Lower lobe of right lung (tissue), 2 donors: ENCODE measurements at regions not wholly inside any gene's neighbourhood (a gene's known extent, or its start where the extent isn't known, plus 50 kb on each side); places are given as distances from the start of the nearest gene placed in this dataset.

Source experiments
- ATAC-seq, 2 donors: fragments of 200-7000 bp; cut with Tn5 transposase; one replicate each; pipeline ENCODE4 v1.9.1; 2020 to 2022; ENCODE audit warnings: mild to moderate bottlenecking in 2 of 2, moderate library complexity in 2 of 2
- DNase-seq: peaks from one replicate; pipeline ENCODE4 v3.0.0-alpha.2; 2020
- H3K27ac ChIP-seq: fragments of 200-600 bp; one replicate; pipeline ENCODE4 v1.8.0; 2022
- H3K27me3 ChIP-seq: fragments of 200-600 bp; one replicate; pipeline ENCODE4 v1.8.0; 2022; ENCODE audit warnings: low read depth
- H3K36me3 ChIP-seq: fragments of 200-600 bp; one replicate; pipeline ENCODE4 v1.8.0; 2022; ENCODE audit warnings: mild to moderate bottlenecking
- H3K4me1 ChIP-seq: fragments of 200-600 bp; one replicate; pipeline ENCODE4 v1.8.0; 2022
- H3K4me3 ChIP-seq: fragments of 200-600 bp; one replicate; pipeline ENCODE4 v1.8.0; 2022; ENCODE audit warnings: mild to moderate bottlenecking
- H3K9me3 ChIP-seq: fragments of 200-600 bp; one replicate; pipeline ENCODE4 v1.8.0; 2022
- CTCF ChIP-seq: fragments of 200-600 bp; IDR thresholded peaks from one replicate; pipeline ENCODE4 v1.8.0; 2022; ENCODE audit warnings: antibody characterized with exemption, mild to moderate bottlenecking
- intact Hi-C: fragments of 100-400 bp; cut with DNase I; formaldehyde crosslinking; loops from one replicate; pipeline ENCODE4 v1.11.0; 2022
- donor health status: DM: no; HTN: yes; CAD: no; lungs with severe emphysema.

- no peaks in the 10 kb centered on the region for H3K27me3 ChIP-seq
- H3K9me3 ChIP-seq = no peaks in the 10 kb centered on the region
- no peaks in the 10 kb centered on the region for H3K4me1 ChIP-seq
- no peaks in the 10 kb centered on the region for H3K36me3 ChIP-seq
- intact Hi-C loops = no loop called here
- no peak for TF ChIP-seq CTCF
- no peak for ATAC-seq
- no peak for DNase-seq
- H3K27ac ChIP-seq = no peak overlapping the region
- H3K4me3 ChIP-seq = no peak overlapping the region
Observed at GRCh38 chr17:33401249-33401648, 108.2 kb upstream of the ASIC2 start.

- Histone ChIP-seq H3K36me3 (no peaks in the 10 kb centered on the region), H3K4me3 (no peak overlapping the region), H3K9me3 (no peaks in the 10 kb centered on the region), H3K27me3 (no peaks in the 10 kb centered on the region), H3K27ac (no peak overlapping the region), H3K4me1 (no peaks in the 10 kb centered on the region)
- ATAC-seq = no peak
- DNase-seq = no peak
- no peak for TF ChIP-seq CTCF
- intact Hi-C loops = no loop called here
Observed at GRCh38 chr17:33403194-33403593, 110.1 kb upstream of the ASIC2 start.

GRCh38 chr17:33404070-33404819, 111.2 kb upstream of the ASIC2 start:
- no peaks in the 10 kb centered on the region for H3K9me3 ChIP-seq
- no peak for TF ChIP-seq CTCF
- no peak for DNase-seq
- H3K36me3 ChIP-seq = no peaks in the 10 kb centered on the region
- H3K4me3 ChIP-seq = no peak overlapping the region
- H3K27me3 ChIP-seq = no peaks in the 10 kb centered on the region
- no peak for ATAC-seq
- intact Hi-C loops = no loop called here
- H3K4me1 ChIP-seq = no peaks in the 10 kb centered on the region
- no peak overlapping the region for H3K27ac ChIP-seq

- Histone ChIP-seq H3K36me3 (no peaks in the 10 kb centered on the region), H3K9me3 (no peaks in the 10 kb centered on the region), H3K4me1 (no peaks in the 10 kb centered on the region), H3K4me3 (no peak overlapping the region), H3K27me3 (no peaks in the 10 kb centered on the region), H3K27ac (no peak overlapping the region)
- DNase-seq (no peak), ATAC-seq (no peak)
- no peak for TF ChIP-seq CTCF
- intact Hi-C loops = no loop called here
Observed at GRCh38 chr17:33416131-33416530, 123.0 kb upstream of the ASIC2 start.

- Histone ChIP-seq H3K36me3 (no peaks in the 10 kb centered on the region), H3K9me3 (no peaks in the 10 kb centered on the region), H3K4me1 (no peaks in the 10 kb centered on the region), H3K4me3 (no peak overlapping the region), H3K27ac (no peak overlapping the region), H3K27me3 (peaks cover 3% of the 10 kb centered on the region)
- no peak for TF ChIP-seq CTCF
- intact Hi-C loops = no loop called here
- no peak for ATAC-seq
- DNase-seq = no peak
Observed at GRCh38 chr17:33421933-33422332, 128.8 kb upstream of the ASIC2 start.
